ENCODE measurements at regions not wholly inside any gene's neighbourhood (a gene's known extent, or its start where the extent isn't known, plus 50 kb on each side); places are given as distances from the start of the nearest gene placed in this dataset.

DNA sequence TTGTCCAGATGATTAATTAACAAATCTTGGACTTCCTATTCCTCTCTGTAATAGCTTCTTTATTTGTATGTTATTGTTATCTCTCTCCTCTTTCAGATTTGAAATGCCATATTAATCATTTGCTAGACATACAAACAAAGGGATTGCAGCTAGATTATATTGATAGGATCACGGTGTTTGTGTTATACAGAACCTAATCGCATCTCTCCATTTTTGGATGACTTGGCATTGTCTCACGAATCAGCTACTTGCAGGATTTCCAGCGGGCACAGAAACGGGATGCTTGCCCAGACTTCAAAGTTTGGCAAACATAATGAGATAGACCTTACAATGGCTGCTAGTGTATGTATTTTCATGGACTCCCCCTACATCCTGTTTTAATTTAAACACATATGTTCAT, 368.1 kb downstream of the TLE4 start:
- no peak for DNase-seq (ENCODE audit: low read depth in 1 of 2, low spot score in 1 of 2)
- in situ Hi-C loops (cut with HindIII; ENCODE audit: low pct_unique_long_range_greater_than_20kb, low sequenced_read_pairs): no loop called here
- no peak for TF ChIP-seq JUND (IDR thresholded peaks at IDR 0.05; ENCODE audit: low read depth)

DNA sequence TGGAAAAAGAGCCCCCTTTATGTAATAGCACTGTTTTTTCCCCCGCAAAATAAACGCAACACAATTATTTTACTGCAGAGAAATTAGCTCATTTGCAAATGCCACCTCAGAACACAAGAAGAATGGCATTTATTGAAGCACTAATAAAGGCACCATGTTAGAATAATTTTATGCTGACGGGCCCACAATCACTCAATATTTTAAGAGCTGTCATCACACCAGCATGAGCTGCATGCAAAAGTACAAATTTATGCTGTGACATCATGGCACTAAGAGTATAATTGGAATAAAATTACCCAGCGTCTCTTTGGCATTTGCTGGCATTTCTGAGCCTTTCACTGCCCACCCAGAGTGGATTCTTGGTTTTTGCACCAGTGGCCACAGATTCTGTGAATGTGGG, 364.6 kb downstream of the TLE4 start:
- in situ Hi-C loops (cut with HindIII; ENCODE audit: low pct_unique_long_range_greater_than_20kb, low sequenced_read_pairs): no loop called here
- DNase-seq (ENCODE audit: low read depth in 1 of 2, low spot score in 1 of 2): no peak
- TF ChIP-seq JUND (IDR thresholded peaks at IDR 0.05; ENCODE audit: low read depth): no peak

DNA sequence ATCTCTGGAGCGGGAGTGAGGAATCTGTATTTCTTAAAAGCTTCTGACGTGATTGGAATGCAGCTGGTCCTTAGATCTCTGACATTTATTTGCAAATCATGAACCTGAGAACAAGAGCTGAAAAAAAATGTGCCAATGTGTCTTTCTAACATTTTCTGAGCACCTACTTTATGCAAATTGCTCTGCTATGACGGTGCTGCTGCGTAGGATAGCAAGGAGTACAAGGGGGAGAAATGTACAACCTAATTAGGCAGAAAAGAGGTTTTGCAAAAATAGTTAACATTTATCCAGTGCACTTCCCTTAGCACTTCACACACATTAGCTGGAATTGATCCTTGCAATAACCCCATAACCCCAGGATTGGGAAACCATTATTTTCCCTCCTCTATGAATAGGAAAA, 357.5 kb downstream of the TLE4 start:
- no peak for DNase-seq (ENCODE audit: low read depth in 1 of 2, low spot score in 1 of 2)
- in situ Hi-C loops (cut with HindIII; ENCODE audit: low pct_unique_long_range_greater_than_20kb, low sequenced_read_pairs): no loop called here
- TF ChIP-seq JUND (IDR thresholded peaks at IDR 0.05; ENCODE audit: low read depth): no peak

DNA sequence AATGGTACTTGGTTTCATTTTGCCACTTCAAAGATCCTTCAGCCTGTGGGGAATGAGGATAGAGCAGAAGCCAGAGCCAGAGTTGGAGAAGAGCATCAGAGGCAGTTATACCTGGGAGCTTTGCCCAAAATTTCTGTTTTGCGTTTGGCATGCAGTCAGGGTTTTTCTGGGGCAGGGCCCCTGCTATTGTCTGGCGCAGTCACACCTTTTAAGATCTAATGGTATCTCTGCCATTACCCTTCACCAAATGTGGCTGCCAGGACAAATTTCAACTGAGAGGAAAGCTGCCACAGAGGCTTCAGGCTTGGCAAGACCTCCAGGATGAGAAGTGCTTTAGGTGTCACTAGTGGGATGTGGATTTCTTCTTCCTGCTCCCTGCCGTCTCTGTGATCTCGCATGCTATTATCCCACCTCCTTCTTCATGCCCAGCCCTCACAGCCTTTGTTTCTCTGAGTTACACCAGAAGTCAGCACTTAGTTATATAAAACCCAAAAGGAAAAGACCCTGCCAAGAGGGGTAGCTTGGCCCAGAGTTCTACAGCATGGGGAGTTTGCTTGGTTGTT, 357.0 kb downstream of the TLE4 start:
- no peak for TF ChIP-seq JUND (IDR thresholded peaks at IDR 0.05; ENCODE audit: low read depth)
- in situ Hi-C loops (cut with HindIII; ENCODE audit: low pct_unique_long_range_greater_than_20kb, low sequenced_read_pairs): no loop called here
- no peak for DNase-seq (ENCODE audit: low read depth in 1 of 2, low spot score in 1 of 2)

DNA sequence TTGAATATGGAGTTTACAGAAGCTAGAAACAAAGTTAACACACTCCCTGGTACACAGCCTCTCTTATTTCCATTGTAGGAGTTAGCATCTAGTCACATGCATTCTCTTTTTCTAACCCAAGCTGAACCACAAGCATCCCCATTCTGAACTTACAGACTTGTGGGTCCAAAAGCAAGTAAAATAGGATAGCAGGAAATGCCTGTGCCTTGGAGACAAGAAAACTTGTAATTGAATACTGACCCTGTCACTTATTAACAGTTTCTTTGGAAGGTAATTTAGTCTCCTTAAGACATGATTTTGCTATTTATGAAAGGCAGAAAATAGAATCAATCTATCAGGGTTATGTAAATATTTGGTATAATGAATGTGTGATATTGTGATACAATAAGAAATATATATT, 353.6 kb downstream of the TLE4 start:
- in situ Hi-C loops (cut with HindIII; ENCODE audit: low pct_unique_long_range_greater_than_20kb, low sequenced_read_pairs): no loop called here
- no peak for TF ChIP-seq JUND (IDR thresholded peaks at IDR 0.05; ENCODE audit: low read depth)
- no peak for DNase-seq (ENCODE audit: low read depth in 1 of 2, low spot score in 1 of 2)

DNA sequence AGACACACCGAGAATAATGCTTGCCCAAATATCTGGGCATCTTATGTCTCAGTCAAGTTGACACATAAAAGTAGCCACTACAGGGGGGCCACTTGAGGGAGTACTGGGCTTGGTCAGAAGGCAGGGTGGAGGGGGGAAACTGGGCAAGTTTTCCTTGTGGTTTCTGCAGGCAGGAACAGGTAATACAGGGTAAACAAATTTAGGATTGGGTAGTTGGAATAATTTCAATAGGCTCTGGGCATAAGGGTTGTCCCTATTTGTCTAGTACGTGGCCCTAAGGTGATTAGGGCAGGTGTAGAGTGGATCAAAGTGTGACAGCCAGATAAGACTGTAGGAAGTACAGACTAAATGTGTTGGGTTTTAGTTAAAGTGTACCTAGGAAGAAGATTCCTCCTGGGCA, 353.1 kb downstream of the TLE4 start:
- in situ Hi-C loops (cut with HindIII; ENCODE audit: low pct_unique_long_range_greater_than_20kb, low sequenced_read_pairs): no loop called here
- no peak for DNase-seq (ENCODE audit: low read depth in 1 of 2, low spot score in 1 of 2)
- no peak for TF ChIP-seq JUND (IDR thresholded peaks at IDR 0.05; ENCODE audit: low read depth)

DNA sequence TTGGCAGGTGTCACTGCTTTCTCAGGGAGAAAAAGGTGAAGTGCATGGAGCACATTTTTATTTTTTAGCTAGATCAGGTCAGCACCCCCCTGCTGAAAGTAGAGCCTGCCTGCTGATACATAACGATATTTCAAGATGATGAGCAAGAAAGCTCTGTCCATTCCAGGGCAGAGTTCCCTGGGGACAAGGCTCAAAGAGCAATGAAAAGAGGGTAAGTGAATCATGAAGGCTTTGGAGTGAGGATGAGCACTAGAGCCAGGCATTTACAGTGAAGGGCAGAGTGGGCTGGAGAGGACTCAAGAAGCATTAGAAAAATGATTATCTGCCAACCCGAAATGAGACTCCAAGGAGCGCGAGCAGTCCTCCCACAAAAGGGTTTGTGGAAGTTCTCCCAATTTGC, 345.7 kb downstream of the TLE4 start:
- no peak for TF ChIP-seq JUND (IDR thresholded peaks at IDR 0.05; ENCODE audit: low read depth)
- in situ Hi-C loops (cut with HindIII; ENCODE audit: low pct_unique_long_range_greater_than_20kb, low sequenced_read_pairs): no loop called here
- no peak for DNase-seq (ENCODE audit: low read depth in 1 of 2, low spot score in 1 of 2)

DNA sequence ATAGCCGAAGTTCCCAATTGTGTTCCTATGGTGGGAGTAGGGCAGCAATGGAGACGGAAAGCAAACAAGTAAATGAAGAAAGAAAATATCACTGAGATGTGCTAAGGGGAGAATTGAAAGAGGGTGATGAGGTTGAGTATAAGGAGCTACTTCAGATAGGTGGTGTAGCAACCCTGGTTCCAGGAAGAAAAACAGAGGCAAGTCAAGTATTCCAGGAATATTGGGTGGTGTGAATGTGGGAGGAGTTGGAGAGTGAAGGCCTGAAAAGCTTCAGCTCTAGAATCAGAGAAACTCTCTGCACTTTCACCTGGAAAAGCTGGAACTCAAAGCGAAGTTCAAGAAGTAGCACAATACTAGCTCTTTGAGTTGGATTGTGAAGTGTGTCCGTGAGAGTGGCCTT, 342.1 kb downstream of the TLE4 start:
- DNase-seq (ENCODE audit: low read depth in 1 of 2, low spot score in 1 of 2): no peak
- in situ Hi-C loops (cut with HindIII; ENCODE audit: low pct_unique_long_range_greater_than_20kb, low sequenced_read_pairs): no loop called here

DNA sequence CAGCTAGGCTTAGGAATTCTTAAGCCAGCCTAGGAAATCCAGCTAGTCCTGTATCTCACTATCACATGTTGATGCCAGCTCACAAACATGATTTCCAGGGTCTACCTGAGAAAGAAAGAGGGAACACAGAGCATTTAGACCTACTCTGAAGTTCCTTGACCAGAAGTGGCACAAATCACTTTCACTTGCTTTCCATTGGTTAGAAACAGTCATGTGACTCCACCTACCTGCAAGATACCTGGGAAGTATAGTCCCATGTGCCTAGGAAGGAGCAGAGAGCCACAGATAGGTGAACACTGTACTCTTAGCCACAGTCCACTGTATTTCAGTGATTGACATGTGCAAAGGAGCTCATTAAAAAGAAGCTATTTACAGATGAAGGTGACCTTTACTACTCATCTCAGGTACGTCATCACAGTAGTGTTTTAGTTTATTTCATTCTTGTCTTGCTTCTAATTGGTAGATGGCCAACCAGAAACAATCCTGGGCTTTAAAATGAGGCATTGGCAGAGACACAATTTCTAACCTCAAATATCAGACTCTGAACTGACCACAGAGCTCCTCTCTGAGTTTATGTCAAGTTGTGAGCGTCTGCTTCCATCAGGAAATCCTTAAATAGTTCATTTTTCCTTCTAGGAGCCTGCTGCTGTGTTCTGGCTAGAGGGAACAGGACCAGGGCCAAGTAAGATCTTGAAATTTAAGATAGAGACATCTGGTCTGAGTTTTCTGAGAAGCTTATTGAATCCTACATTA, 340.7 kb downstream of the TLE4 start:
- TF ChIP-seq JUND (IDR thresholded peaks at IDR 0.05; ENCODE audit: low read depth): no peak
- in situ Hi-C loops (cut with HindIII; ENCODE audit: low pct_unique_long_range_greater_than_20kb, low sequenced_read_pairs): no loop called here
- no peak for DNase-seq (ENCODE audit: low read depth in 1 of 2, low spot score in 1 of 2)

More for the DNA sequence above, 342.1 kb downstream of the TLE4 start:
- TF ChIP-seq JUND (IDR thresholded peaks at IDR 0.05; ENCODE audit: low read depth): no peak

DNA sequence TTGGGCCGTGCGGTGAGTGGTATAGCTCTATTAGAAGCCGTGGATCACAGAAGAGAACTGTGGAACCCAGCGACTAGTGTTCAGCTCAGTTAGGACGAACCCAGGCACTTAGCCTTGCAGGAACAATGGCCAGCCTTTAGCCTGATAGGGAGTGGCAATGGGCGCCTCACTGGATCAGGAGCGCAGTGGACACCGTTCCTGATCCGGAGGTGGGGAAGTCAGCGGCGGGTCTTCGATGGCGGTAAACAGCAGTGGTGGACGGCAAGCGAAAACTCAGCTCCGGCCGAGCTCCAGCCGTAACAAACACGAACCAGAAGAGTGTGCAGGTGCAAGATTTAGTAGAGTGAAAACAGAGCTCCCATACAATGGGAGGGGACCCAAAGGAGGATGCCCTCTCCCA, 340.0 kb downstream of the TLE4 start:
- no peak for DNase-seq (ENCODE audit: low read depth in 1 of 2, low spot score in 1 of 2)
- no peak for TF ChIP-seq JUND (IDR thresholded peaks at IDR 0.05; ENCODE audit: low read depth)
- in situ Hi-C loops (cut with HindIII; ENCODE audit: low pct_unique_long_range_greater_than_20kb, low sequenced_read_pairs): no loop called here

DNA sequence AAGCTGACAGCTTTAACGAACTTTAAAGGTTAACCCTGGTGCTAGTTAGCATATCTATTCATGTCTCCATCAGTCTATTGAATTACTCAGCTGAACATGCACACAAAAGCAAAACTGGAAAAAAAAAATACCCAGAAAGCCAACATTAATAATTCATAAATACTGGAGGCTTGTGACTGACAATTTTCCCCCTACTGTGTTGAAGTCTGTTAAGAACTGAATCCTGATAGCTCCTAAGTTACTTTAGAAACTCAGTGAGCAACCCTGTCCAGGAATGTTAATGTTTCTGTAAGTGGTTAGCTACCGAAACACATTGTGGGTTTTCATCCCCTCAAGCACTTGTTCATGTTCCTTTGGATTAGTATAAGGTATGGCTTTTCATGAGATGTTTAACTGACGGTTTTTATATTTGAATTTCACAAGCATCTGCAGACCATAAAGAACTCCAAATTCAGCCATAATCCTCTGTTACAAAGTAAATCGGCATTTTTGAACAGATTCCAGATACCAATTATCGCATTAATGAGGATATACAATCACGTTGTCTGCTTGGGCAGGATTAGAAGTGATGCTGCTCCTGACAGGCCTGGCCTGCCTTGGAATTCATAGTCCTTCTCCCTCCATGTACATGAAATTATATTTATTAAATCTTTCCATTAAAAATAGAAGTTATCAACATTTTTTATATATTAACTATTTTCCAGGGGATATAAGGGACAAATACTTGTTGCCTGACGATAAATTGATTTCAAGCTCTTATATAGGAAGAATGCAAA, 331.2 kb downstream of the TLE4 start:
- no peak for TF ChIP-seq JUND (IDR thresholded peaks at IDR 0.05; ENCODE audit: low read depth)
- no peak for DNase-seq (ENCODE audit: low read depth in 1 of 2, low spot score in 1 of 2)
- in situ Hi-C loops (cut with HindIII; ENCODE audit: low pct_unique_long_range_greater_than_20kb, low sequenced_read_pairs): no loop called here

DNA sequence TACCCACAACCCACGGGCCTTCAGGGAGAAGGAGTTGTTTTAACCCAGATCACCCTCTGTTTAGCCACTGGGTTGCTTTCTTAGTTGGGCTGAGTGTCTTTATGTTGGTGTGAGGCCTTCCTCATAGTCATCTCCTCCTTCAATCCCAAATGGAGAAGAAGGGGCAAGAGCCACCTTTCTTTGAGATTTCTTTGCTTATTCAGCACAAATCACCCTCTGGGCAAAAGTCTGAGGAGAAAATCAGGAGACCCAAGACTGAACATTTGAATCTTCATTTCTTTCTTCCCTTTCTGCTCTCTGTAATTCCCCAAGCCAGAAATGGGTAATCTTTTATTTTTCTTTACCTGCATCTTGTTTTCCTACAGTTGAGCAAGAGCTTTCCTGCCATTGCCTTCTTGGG, 329.0 kb downstream of the TLE4 start:
- in situ Hi-C loops (cut with HindIII; ENCODE audit: low pct_unique_long_range_greater_than_20kb, low sequenced_read_pairs): no loop called here
- no peak for TF ChIP-seq JUND (IDR thresholded peaks at IDR 0.05; ENCODE audit: low read depth)

DNA sequence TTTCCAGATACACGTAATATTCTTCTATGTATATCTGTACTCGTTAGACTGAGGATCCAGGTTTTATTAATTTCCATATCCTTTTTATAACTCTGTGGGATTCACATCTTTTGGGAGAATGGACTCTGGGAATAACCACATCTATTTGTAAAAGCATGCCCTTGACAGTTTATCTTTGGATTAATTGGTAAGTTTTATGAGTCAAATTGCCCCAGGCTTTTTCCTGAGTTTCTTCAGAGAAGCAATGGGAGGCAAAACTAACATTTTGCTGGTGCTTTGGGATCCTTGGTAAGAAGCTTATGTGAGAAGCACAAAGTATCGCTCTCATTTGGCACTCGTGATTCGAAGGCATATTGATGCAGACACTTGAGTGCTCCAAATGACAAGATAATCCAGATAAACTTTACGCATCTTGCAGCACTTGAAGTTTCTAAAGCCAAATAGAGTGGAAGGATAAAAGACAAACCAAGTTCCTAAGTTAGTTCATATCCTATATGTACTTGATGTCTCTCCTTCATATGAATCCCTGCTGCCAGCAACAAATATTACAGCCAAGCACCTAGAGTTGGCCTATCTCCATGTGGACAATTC, 324.7 kb downstream of the TLE4 start:
- no peak for DNase-seq (ENCODE audit: low read depth in 1 of 2, low spot score in 1 of 2)
- TF ChIP-seq JUND (IDR thresholded peaks at IDR 0.05; ENCODE audit: low read depth): no peak

More for the DNA sequence above, 329.0 kb downstream of the TLE4 start:
- no peak for DNase-seq (ENCODE audit: low read depth in 1 of 2, low spot score in 1 of 2)

More for the DNA sequence above, 324.7 kb downstream of the TLE4 start:
- in situ Hi-C loops (cut with HindIII; ENCODE audit: low pct_unique_long_range_greater_than_20kb, low sequenced_read_pairs): no loop called here
